SK-N-SH treated with all-trans-retinoic acid at 6 μM for 48 hours (cell line): ENCODE measurements at regions not wholly inside any gene's neighbourhood (a gene's known extent, or its start where the extent isn't known, plus 50 kb on each side); places are given as distances from the start of the nearest gene placed in this dataset.

ENCODE experiments used
- ATAC-seq: fragments of 200-7000 bp; cut with Tn5 transposase; 3 replicates; pipeline ENCODE4 v1.9.1; 2020; ENCODE audit warnings: mild to moderate bottlenecking, moderate library complexity
- ARNTL ChIP-seq: fragments of 450-650 bp; formaldehyde crosslinking; IDR thresholded peaks from 2 replicates; pipeline ENCODE4 v1.5.0; 2020; ENCODE audit warnings: low read depth, mild to moderate bottlenecking, moderate library complexity, borderline replicate concordance
- BACH2 ChIP-seq: fragments of 250-450 bp; sonication (Bioruptor Pico); IDR thresholded peaks from 2 replicates; pipeline ENCODE4 v1.9.0; 2021; ENCODE audit warnings: mild to moderate bottlenecking, borderline replicate concordance
- CSDC2 ChIP-seq: fragments of 250-450 bp; sonication (Bioruptor Pico); IDR thresholded peaks from 2 replicates; pipeline ENCODE4 v1.5.0; 2020; ENCODE audit warnings: mild to moderate bottlenecking, moderate library complexity
- ESRRG ChIP-seq: fragments of 250-450 bp; sonication (Bioruptor Pico); IDR thresholded peaks from 2 replicates; pipeline ENCODE4 v1.6.1; 2021; ENCODE audit warnings: mild to moderate bottlenecking
- GLIS3 ChIP-seq: fragments of 250-450 bp; sonication (Bioruptor Pico); IDR thresholded peaks from 2 replicates; pipeline ENCODE4 v1.5.0; 2020; ENCODE audit warnings: mild to moderate bottlenecking, moderate library complexity
- ISL1 ChIP-seq: fragments of 250-450 bp; sonication (Bioruptor Pico); IDR thresholded peaks from 2 replicates; pipeline ENCODE4 v2.1.2; 2022; ENCODE audit warnings: mild to moderate bottlenecking, moderate library complexity
- OSR1 ChIP-seq: fragments of 250-450 bp; sonication (Bioruptor Pico); IDR thresholded peaks from 2 replicates; pipeline ENCODE4 v1.8.0; 2022; ENCODE audit warnings: moderate library complexity, mild to moderate bottlenecking, inconsistent platforms
- PPARA ChIP-seq: fragments of 250-450 bp; sonication (Bioruptor Pico); IDR thresholded peaks from 2 replicates; pipeline ENCODE4 v1.5.0; 2020; ENCODE audit warnings: mild to moderate bottlenecking, borderline replicate concordance
- RARB ChIP-seq: fragments of 250-450 bp; sonication (Bioruptor Pico); IDR thresholded peaks from 2 replicates; pipeline ENCODE4 v1.8.0; 2021; ENCODE audit warnings: mild to moderate bottlenecking, moderate library complexity
- SNAI2 ChIP-seq: fragments of 250-450 bp; sonication (Bioruptor Pico); IDR thresholded peaks from 2 replicates; pipeline ENCODE4 v1.5.0; 2020; ENCODE audit warnings: mild to moderate bottlenecking, moderate library complexity
- TCF4 ChIP-seq: fragments of 250-450 bp; sonication (Bioruptor Pico); IDR thresholded peaks from 2 replicates; pipeline ENCODE4 v1.8.0; 2021; ENCODE audit warnings: mild to moderate bottlenecking, moderate library complexity, borderline replicate concordance
- TOX ChIP-seq: fragments of 250-450 bp; sonication (Bioruptor Pico); IDR thresholded peaks from 2 replicates; pipeline ENCODE4 v1.8.0; 2021; ENCODE audit warnings: mild to moderate bottlenecking, moderate library complexity, borderline replicate concordance
- ZC3H10 ChIP-seq: fragments of 250-450 bp; sonication (Bioruptor Pico); IDR thresholded peaks from 2 replicates; pipeline ENCODE4 v1.5.1; 2021; ENCODE audit warnings: mild to moderate bottlenecking, moderate library complexity
- ZFP3 ChIP-seq: fragments of 250-450 bp; sonication (Bioruptor Pico); IDR thresholded peaks from 2 replicates; pipeline ENCODE4 v1.5.0; 2020; ENCODE audit warnings: mild to moderate bottlenecking, moderate library complexity
- ZFP30 ChIP-seq: fragments of 450-650 bp; formaldehyde crosslinking; IDR thresholded peaks from 2 replicates; pipeline ENCODE4 v1.5.0; 2022; ENCODE audit warnings: mild to moderate bottlenecking, moderate library complexity
- ZNF565 ChIP-seq: fragments of 450-650 bp; formaldehyde crosslinking; conservative IDR thresholded peaks from 2 replicates; pipeline ENCODE4 v1.5.0; 2020; ENCODE audit warnings: low read depth, mild to moderate bottlenecking, moderate library complexity
- ZNF70 ChIP-seq: fragments of 450-650 bp; formaldehyde crosslinking; IDR thresholded peaks from 2 replicates; pipeline ENCODE4 v1.5.0; 2020; ENCODE audit warnings: mild to moderate bottlenecking, moderate library complexity
- ZNF8 ChIP-seq: fragments of 450-650 bp; formaldehyde crosslinking; IDR thresholded peaks from 2 replicates; pipeline ENCODE4 v1.5.0; 2020; ENCODE audit warnings: mild to moderate bottlenecking, moderate library complexity
- TF ChIP-seq, protein P1 (sequence below): fragments of 250-450 bp; sonication (Bioruptor Pico); IDR thresholded peaks from 2 replicates; pipeline ENCODE4 v1.5.0; 2020; ENCODE audit warnings: mild to moderate bottlenecking, moderate library complexity
- TF ChIP-seq, protein P2 (sequence below): fragments of 250-450 bp; sonication (Bioruptor Pico); IDR thresholded peaks from 2 replicates; pipeline ENCODE4 v1.5.1; 2021; ENCODE audit warnings: mild to moderate bottlenecking, moderate library complexity
- TF ChIP-seq, protein P3 (sequence below): fragments of 250-450 bp; sonication (Bioruptor Pico); IDR thresholded peaks from 2 replicates; pipeline ENCODE4 v1.8.0; 2020; ENCODE audit warnings: mild to moderate bottlenecking, moderate library complexity, borderline replicate concordance
- TF ChIP-seq, protein P4 (sequence below): fragments of 250-450 bp; sonication (Bioruptor Pico); IDR thresholded peaks from 2 replicates; pipeline ENCODE4 v1.5.1; 2020; ENCODE audit warnings: low read depth, mild to moderate bottlenecking, moderate library complexity
- TF ChIP-seq, protein P5 (sequence below): fragments of 250-450 bp; sonication (Bioruptor Pico); IDR thresholded peaks from 2 replicates; pipeline ENCODE4 v1.8.0; 2021; ENCODE audit warnings: low read depth, mild to moderate bottlenecking, moderate library complexity, borderline replicate concordance

DNA sequence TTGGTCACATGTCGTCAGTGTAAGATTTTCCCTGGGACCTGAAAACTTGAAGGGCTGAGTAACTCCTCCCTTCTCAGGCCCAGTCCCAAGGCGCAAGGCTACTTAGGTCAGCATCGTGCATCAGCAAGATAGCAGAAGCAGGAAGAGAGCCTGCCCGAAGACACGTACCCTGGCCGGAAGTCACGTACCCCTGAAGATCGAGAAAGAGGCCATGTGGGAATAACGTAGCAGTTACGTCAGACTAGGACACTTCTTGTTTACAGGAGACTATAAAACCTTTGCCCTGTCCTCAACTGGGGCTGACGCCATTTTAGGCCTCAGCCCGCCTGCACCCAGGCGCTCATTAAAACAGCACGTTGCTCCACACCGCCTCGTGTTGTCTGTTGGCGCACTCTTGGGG, 114.3 kb upstream of the GALNT17 start:
- ATAC-seq: no peak
- TF ChIP-seq CSDC2 (CRISPR knock-in tag) (no peak), ZC3H10 (CRISPR knock-in tag) (no peak), SNAI2 (CRISPR knock-in tag) (no peak), ZNF70 (CRISPR knock-in tag) (no peak)

DNA sequence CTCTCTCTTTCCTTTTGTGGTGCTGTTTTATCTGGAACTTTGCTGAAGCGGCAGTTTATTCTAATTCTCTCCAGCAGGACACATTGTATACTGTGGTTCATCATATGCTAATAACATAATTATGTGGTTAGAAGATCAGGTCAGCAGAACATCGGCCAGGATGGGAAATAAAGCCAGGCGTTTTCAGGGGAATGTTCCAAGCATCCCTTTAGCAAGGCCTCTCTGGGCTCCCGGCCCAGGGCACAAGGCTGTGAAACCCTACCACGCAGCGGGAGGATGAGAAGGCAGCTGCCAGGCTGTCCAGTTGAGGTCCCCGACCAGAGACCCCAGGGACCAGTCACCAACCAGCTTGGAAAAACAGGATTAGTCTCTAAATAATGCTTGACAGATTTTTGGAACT, 112.2 kb upstream of the GALNT17 start:
- no peak for ATAC-seq
- TF ChIP-seq CSDC2 (CRISPR knock-in tag) (no peak), BACH2 (CRISPR knock-in tag) (no peak), ZFP30 (no peak), OSR1 (CRISPR knock-in tag) (no peak), ZNF8 (no peak), RARB (CRISPR knock-in tag) (no peak), ARNTL (CRISPR knock-in tag) (no peak), ZFP3 (no peak), ZNF565 (CRISPR knock-in tag) (no peak), ESRRG (CRISPR knock-in tag) (no peak), GLIS3 (no peak), TOX (CRISPR knock-in tag) (no peak), ISL1 (CRISPR knock-in tag) (no peak), ZNF70 (CRISPR knock-in tag) (no peak)
- TF ChIP-seq, protein P1, sequence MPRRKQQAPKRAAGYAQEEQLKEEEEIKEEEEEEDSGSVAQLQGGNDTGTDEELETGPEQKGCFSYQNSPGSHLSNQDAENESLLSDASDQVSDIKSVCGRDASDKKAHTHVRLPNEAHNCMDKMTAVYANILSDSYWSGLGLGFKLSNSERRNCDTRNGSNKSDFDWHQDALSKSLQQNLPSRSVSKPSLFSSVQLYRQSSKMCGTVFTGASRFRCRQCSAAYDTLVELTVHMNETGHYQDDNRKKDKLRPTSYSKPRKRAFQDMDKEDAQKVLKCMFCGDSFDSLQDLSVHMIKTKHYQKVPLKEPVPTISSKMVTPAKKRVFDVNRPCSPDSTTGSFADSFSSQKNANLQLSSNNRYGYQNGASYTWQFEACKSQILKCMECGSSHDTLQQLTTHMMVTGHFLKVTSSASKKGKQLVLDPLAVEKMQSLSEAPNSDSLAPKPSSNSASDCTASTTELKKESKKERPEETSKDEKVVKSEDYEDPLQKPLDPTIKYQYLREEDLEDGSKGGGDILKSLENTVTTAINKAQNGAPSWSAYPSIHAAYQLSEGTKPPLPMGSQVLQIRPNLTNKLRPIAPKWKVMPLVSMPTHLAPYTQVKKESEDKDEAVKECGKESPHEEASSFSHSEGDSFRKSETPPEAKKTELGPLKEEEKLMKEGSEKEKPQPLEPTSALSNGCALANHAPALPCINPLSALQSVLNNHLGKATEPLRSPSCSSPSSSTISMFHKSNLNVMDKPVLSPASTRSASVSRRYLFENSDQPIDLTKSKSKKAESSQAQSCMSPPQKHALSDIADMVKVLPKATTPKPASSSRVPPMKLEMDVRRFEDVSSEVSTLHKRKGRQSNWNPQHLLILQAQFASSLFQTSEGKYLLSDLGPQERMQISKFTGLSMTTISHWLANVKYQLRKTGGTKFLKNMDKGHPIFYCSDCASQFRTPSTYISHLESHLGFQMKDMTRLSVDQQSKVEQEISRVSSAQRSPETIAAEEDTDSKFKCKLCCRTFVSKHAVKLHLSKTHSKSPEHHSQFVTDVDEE: no peak
- TF ChIP-seq, protein P2, sequence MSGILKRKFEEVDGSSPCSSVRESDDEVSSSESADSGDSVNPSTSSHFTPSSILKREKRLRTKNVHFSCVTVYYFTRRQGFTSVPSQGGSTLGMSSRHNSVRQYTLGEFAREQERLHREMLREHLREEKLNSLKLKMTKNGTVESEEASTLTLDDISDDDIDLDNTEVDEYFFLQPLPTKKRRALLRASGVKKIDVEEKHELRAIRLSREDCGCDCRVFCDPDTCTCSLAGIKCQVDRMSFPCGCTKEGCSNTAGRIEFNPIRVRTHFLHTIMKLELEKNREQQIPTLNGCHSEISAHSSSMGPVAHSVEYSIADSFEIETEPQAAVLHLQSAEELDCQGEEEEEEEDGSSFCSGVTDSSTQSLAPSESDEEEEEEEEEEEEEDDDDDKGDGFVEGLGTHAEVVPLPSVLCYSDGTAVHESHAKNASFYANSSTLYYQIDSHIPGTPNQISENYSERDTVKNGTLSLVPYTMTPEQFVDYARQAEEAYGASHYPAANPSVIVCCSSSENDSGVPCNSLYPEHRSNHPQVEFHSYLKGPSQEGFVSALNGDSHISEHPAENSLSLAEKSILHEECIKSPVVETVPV: no peak
- TF ChIP-seq, protein P3, sequence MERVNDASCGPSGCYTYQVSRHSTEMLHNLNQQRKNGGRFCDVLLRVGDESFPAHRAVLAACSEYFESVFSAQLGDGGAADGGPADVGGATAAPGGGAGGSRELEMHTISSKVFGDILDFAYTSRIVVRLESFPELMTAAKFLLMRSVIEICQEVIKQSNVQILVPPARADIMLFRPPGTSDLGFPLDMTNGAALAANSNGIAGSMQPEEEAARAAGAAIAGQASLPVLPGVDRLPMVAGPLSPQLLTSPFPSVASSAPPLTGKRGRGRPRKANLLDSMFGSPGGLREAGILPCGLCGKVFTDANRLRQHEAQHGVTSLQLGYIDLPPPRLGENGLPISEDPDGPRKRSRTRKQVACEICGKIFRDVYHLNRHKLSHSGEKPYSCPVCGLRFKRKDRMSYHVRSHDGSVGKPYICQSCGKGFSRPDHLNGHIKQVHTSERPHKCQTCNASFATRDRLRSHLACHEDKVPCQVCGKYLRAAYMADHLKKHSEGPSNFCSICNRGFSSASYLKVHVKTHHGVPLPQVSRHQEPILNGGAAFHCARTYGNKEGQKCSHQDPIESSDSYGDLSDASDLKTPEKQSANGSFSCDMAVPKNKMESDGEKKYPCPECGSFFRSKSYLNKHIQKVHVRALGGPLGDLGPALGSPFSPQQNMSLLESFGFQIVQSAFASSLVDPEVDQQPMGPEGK (CRISPR knock-in tag): no peak
- TF ChIP-seq, all 23 proteins: peak for 0

DNA sequence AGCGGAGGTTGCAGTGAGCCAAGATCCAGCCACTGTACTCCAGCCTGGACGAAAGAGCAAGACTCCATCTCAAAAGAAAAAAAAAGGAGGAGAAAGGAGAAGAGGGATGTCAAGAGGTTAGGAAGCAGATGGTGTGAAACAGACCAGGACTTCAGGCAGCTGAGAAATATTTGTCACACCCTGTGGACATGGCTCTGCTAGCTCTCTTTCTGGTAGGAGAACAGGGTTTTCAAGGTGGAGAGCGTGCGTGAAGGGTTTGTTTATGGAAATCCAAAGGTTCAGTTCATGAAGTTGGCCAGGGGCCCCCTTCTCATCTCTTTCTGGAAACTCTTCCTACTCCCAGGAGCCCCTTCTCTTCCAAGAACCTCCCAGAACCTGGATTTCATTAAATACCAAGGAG, 110.8 kb upstream of the GALNT17 start:
- ATAC-seq: no peak

DNA sequence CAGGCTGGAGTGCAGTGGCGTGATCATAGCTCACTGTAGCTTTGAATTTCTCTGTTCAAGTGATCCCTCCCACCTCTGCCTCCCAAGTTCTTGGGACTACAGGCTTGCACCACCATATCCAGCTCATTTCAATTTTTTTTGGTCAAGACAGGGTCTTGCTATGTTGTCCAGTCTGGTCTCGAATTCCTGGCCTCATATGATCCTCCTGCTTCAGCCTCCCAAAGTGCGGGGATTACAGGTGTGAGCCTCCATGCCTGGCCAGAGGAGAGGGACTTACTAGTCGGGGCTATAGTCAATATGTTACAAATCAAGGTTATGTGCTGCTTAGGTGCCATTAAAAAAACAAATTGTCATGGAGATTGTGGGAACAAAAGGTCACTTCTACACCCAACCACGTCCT, 105.3 kb upstream of the GALNT17 start:
- no peak for ATAC-seq
- TF ChIP-seq ARNTL (CRISPR knock-in tag): no peak
- TF ChIP-seq BACH2 (CRISPR knock-in tag): no peak
- TF ChIP-seq ESRRG (CRISPR knock-in tag): no peak
- no peak for TF ChIP-seq TCF4 (CRISPR knock-in tag)
- TF ChIP-seq, protein P4, sequence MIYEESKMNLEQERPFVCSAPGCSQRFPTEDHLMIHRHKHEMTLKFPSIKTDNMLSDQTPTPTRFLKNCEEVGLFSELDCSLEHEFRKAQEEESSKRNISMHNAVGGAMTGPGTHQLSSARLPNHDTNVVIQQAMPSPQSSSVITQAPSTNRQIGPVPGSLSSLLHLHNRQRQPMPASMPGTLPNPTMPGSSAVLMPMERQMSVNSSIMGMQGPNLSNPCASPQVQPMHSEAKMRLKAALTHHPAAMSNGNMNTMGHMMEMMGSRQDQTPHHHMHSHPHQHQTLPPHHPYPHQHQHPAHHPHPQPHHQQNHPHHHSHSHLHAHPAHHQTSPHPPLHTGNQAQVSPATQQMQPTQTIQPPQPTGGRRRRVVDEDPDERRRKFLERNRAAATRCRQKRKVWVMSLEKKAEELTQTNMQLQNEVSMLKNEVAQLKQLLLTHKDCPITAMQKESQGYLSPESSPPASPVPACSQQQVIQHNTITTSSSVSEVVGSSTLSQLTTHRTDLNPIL: no peak
- TF ChIP-seq GLIS3: no peak
- no peak for TF ChIP-seq ZFP30
- TF ChIP-seq SNAI2 (CRISPR knock-in tag): no peak
- TF ChIP-seq ZNF565 (CRISPR knock-in tag): no peak
- TF ChIP-seq, protein P3 (CRISPR knock-in tag): no peak
- no peak for TF ChIP-seq OSR1 (CRISPR knock-in tag)
- TF ChIP-seq, all 23 proteins: peak for 0

More for the DNA sequence above, 110.8 kb upstream of the GALNT17 start:
- TF ChIP-seq BACH2 (CRISPR knock-in tag): no peak
- TF ChIP-seq ZNF8: no peak
- no peak for TF ChIP-seq PPARA
- TF ChIP-seq, protein P5, sequence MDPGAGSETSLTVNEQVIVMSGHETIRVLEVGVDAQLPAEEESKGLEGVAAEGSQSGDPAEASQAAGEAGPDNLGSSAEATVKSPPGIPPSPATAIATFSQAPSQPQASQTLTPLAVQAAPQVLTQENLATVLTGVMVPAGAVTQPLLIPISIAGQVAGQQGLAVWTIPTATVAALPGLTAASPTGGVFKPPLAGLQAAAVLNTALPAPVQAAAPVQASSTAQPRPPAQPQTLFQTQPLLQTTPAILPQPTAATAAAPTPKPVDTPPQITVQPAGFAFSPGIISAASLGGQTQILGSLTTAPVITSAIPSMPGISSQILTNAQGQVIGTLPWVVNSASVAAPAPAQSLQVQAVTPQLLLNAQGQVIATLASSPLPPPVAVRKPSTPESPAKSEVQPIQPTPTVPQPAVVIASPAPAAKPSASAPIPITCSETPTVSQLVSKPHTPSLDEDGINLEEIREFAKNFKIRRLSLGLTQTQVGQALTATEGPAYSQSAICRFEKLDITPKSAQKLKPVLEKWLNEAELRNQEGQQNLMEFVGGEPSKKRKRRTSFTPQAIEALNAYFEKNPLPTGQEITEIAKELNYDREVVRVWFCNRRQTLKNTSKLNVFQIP: no peak
- TF ChIP-seq ZC3H10 (CRISPR knock-in tag): no peak
- TF ChIP-seq ZNF70 (CRISPR knock-in tag): no peak
